Kidney glomerular epithelial cell (primary cell): ENCODE measurements at regions not wholly inside any gene's neighbourhood (a gene's known extent, or its start where the extent isn't known, plus 50 kb on each side); places are given as distances from the start of the nearest gene placed in this dataset.

Source experiments
- DNase-seq: peaks from one replicate; lab custom pipeline; 2025; lab: John Stamatoyannopoulos, UW

DNA sequence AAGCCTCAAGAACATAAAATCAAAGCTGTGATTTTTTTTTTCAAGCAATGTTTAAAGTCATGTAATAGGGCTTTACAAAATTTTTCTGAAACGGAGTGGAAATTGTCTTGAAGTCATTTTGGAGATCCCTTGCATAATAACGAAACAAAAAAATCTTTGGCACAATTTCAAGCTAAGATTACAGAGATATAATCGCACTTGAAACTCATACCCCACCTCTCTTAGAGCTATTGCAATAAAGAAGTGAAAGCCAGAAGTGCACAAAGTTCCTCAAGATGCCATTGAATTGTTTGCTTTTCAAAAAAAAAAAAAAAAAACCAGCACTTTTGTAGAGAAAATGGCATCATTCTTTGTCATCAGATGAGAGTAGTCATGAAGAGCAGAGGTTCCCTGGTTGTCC, 152.3 kb downstream of the PAX3 start:
- no peak for DNase-seq

DNA sequence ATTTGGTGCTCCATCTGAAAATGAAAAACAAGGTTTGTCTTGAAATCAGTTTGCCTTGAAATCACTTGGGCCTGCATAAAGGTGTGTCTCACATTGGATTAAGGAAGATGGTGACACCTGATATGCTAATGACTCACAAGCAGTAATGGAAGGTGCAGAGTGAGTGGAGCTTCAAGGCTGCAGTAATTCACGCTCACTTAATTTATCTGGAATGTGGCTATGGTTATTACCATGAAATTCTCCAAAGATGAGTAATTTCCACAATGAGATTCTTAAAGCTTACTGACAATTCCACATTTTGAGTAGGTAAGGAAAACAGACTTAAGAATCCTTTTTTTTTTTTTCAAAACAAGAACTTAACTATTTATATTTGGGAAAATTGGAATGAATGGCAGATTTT, 156.8 kb downstream of the PAX3 start:
- peak; percentile 91 for DNase-seq

DNA sequence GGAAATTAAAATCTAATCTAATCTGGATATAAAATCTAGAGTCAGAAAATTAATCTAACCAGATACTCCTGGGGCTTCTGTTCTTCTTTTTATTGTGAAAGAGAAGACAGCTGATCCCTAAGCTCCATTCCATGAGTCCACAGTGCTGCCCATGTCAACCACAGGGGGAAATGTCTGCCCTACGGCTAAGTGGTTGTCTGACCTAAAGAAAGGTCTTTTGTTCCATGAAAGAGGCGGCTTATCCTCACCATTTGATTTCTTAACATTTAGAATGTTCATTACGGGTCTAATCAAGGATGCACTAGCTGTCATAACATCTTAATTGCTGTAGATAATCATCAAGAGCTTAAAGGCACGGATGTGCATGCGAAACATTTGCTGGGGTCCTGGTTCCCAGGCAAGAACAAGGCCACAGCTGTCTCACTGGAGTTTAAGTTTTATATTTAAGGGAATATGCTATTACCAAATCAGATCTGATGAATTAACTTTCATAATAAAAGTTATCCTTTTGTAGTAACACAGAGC, 162.6 kb downstream of the PAX3 start:
- no peak for DNase-seq

DNA sequence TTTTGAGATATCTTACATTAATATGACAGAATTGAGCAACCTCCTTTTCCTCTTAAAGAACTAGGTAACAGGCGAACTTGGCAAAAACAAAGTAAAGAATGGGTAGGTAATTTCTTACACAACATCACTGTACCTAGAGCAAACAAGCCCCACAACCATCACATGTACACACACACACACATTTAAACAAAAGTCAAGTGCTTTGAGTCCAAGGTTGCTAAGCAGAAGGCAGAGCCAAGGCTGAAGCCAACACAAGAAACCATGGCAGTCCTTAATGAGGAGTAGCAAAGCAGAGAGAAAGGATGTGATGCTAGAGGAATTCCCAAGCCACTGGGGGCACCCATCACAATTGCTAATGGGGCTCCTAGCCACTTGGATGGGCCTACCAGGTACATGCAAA, 164.1 kb downstream of the PAX3 start:
- no peak for DNase-seq

DNA sequence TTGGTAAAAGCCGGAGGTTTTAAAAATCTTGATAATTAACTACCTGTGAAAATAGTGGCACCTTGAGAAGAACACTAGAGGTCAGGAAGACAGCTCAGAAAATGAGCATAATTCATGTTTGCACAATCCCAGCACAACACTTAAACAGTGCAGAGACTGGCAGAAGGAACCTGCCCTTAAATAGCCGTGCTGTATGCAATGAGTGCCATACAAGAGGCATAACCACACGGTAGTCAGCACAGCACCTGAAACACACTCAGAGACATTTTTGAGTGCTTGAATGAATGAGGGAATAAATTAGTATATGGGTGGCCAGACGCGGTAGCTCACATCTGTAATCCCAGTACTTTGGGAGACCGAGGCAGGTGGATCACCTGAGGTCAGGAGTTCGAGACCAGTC, 164.9 kb downstream of the PAX3 start:
- no peak for DNase-seq

DNA sequence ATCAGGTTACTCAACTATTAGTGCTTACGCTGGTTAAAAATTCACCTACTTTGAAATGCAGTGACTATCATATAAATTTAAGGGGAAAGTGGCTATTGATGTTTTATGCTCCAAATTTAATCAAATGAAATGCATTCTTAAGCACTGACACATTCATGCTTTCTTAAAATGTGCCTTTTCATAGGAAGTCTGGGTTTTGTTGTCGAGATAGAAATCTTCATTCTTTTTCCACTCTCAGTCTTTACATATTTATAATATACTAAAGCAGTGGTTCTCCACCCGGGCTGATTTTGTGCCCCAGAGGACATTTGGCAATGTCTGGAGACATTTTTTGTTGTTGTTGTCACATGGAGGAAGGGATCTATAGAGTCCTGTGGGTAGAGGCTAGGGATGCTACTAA, 167.9 kb downstream of the PAX3 start:
- no peak for DNase-seq

DNA sequence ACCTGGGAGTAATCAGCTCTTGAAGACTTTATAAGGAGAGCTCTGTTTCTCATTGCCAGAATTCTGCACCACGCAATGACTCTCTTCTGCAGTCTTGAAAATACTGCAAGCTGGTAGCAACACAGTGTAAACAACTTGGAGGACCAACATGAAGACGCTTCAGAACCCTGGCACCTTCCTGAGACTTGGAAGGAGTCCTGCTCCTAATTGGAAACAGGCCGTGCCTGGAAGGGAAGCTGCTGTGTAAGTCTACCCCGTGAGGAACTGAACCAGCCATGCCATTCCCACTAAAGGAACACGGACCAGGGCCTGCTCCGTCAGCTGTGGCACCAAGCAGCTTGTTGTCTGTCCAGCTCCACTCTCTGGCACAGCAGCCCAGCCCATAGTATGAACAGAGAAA, 171.1 kb downstream of the PAX3 start:
- DNase-seq: no peak

DNA sequence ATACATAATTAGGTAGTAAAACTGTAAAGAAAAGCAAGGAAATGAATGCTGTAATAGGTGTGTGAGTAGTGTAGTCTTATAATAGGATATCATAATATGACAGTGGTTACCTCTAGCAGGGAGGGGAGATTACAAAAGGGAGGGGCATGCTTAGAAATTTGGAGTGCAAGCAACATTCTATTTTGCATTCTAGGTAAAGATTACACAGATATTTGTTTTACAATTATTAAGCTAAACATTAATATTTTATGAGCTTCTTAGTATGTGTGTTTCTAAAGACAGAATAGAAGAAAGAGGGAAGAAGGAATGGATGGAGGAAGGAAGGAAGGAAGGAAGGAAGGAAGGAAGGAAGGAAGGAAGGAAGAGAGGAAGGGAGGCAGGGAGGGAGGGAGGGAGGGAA, 177.9 kb downstream of the PAX3 start:
- DNase-seq: no peak

DNA sequence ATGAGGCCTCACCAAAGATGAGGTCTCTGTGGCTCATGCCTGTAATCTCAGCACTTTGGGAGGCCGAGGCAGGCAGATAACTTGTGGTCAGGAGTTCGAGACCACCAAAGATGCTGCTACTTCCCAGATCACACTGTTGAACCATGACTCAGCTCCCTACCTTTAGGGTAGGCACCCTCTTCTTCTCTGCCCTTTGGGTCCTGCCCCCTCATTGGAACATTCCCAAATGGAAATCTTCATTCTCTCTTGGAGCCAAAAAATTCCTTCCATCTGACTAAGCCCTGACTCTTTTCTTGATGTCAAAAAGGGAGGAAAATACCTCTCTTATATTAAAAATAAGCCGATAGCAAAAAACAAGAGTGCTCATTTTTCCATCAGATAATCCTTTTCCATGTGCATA, 183.5 kb downstream of the PAX3 start:
- no peak for DNase-seq

DNA sequence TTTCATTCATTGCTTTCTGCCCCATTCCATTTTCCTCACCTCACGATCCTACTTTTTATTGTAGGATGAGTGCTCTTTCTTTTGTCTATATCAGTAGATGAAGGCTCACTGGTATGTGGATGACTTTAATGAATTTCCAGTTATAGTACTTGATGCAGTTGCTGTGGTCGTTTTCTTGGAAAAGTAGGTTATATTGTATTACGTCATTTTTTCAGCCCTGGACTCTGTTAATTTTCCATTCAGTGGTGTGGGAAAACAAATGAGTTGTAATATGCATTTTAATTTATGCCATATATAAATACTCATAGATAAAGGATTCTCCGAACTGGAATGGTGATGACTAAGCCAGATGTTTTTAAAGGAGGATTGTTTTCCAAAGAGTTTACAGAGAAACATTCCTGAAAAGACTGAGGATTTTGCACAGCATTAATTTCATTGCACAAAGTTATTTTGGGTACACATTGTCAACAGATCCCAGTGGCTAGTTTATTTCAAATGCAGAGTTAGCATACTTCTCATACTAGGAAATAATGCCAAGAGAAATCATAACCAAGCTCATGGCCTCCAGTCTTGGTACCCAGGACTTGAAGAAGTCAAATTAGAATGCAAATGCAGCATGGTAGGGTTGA, 189.7 kb downstream of the PAX3 start:
- DNase-seq: no peak

DNA sequence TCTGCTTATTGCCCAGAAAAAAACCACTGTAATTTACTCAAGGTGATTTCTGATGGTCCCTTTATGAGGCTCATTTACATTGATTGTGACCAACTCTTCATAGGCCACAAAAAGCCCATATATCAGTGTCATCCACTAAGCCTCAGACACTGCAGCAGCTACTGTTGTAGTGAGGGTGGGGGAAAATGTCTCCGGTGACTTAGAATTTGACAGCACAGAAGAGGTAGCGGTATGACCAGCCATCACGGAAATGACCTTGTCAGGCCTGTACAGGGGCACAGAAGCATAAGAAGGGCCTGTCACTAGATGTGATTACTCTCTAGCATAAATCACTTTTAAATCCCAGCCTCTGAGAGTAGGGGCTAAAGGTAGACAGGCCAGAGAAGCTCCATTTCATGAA, 190.3 kb downstream of the PAX3 start:
- DNase-seq: no peak

DNA sequence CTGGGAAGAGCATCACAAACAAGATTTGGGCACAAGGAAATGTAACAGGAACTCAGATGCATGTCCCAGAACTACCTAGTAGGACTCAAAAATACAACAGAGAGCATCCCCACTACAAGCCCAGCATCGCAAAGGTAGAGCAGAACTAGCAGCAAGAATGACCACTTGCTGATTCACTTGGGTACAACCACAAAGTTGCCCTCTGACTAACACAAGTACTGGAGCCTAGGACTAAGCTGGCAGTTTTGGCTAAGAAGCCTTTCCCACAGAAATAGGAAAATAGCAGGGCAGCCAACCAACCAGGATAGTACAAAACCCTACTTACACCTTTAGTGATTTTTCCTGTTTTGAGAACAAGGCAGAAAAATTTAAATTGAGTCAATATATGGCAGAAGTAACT, 193.8 kb downstream of the PAX3 start:
- DNase-seq: no peak

DNA sequence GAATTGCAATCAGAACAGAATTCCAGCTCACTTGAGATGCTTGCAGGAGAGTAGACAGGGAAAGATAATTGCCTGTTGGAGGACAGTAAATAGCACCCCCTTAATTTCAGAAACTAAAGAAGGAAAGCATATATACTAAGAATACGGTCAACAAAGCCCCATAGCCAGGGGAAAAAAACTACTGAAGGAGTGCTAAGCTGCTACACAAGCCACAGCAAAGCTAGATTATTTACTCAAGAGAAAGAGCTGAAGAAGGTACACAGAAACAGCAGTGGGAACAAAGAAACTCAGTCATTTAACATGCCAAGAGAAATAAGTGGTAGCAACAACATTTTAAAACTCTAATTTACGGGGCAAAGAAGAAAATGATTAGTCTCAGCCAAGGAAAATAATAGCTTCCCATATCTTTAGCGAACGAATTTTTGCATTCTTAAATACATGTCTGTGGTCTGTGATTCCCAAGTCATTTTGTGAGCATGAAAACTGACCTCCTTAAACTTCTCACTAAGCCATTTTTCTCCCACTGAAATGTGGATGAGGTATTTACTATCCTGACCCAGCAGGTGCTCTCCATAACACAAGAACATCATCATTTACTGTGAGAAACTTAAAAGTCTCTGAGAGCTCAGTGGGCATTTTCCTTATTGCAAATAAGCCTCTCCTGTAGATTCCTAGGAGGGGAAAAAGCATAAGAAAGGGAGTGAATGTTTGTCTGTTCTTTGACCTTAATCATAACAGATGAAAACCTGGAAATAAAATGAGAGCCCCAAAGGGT, 196.0 kb downstream of the PAX3 start:
- DNase-seq: no peak

DNA sequence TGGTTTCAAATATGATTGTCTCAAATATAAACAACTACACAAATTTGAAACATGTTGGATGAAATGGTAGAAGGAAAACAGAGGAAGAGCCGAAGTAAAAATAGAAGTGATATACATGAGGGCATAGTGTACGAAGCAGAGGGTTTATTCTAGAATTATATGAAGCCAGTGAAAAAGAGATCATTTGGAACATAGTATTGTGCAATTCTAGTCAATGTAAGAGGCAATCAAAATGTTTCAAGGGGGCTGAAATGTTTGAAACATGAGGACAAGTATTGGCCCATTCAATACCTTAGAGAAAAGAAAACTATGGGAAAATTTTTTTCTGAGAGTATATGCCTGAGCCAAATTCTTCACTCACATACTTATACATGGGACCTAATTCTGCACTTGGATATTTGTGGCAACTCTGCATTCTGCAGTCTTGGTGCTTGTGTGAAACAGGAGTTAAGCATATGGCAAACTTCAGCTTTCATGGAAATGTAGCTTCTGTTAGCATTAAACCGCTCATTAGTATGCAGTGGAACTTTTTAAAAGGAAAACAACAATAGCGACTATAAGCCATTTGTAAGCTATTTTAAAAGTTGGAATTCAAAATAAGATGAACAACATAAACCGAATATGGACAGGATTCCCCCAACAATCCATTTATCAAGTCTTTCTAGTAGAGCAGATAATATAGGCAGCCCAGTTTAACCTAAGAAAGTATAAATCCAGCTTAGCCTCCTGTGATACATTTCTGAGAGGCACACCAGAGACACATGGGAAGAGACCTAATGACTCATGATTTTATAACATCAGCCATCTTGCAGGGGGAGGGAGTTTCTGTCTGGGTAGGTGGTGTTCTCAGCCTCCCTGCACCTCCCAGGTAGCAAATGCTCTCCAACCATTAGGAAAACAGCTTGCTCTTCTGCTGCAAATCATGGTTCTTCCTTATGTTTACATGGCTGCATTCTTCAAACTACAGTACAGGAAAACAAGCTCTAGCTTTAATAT, 197.8 kb downstream of the PAX3 start:
- DNase-seq: no peak

DNA sequence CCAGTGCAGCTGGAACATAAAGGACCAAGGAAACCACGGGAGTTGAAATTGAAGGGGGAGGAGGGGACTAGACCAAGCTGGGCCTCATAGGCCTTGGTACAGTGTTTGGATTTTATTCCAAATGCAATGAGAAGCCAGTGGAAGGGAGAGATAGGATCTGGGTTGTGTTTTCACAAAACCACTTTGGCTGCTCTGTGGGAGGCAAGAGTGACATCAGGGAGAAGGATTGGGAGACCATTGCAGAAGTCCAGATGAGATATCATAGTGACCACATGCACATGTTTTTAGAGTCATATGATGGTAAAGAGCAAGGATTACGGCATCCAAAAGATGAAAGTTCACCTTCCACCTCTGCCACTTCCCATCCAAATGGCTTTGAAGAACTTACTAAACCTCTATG, 210.2 kb downstream of the PAX3 start:
- no peak for DNase-seq

DNA sequence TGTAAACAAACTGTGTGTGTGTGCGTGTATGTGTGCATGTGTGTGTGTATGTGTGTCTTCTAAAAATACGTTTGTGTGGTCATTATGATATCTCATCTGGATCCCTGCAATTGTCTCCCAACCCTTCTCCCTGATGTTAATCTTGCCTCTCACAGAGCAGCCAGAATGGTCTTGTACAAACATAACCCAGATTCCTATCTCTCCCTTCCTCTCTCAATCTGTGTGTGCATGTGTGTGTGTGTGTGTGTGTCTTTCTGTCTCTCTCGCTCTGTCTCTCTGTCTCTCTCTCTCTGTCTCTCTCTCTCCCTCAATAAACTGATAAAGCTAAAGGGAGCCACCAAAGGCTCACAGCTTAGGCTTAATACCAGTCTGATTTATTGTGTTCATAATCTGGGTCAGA, 210.8 kb downstream of the PAX3 start:
- DNase-seq: no peak

DNA sequence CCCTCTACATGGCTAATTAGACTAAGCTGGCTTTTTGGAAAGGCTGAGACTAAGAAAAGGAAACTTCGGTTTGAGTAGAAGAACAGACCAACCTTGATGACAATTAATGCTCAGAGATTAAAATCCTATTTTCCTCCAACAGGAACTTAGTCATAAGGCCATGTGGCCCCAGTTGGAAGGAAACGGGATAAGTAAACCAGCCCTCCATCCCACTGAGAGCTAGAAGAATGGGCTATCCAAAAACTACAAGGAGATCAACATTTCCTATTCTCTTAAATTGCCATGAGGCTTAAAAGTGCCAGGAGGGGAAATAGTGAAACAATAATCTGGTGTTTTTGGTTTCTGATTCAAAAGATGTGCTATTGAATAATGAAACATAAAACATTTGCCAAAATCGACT, 216.6 kb downstream of the PAX3 start:
- DNase-seq: no peak

DNA sequence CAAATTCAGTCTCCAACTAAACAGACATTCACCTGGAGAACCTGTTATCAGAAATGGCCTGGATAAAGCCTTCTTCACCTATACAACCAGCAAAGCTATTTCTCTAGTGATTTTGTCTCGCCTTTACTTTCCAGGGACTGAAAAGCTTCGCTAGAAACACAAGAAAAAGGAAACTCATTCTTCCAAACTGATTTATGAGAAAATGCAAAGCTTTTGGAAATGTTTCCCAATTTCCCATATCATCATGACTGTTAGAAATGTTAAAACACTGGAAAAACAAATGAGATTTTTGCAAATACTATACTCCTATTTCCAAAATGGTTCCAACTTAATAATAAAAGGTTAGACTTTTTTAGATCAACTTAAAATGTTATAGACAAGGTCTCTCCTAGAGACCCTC, 218.7 kb downstream of the PAX3 start:
- DNase-seq: no peak

DNA sequence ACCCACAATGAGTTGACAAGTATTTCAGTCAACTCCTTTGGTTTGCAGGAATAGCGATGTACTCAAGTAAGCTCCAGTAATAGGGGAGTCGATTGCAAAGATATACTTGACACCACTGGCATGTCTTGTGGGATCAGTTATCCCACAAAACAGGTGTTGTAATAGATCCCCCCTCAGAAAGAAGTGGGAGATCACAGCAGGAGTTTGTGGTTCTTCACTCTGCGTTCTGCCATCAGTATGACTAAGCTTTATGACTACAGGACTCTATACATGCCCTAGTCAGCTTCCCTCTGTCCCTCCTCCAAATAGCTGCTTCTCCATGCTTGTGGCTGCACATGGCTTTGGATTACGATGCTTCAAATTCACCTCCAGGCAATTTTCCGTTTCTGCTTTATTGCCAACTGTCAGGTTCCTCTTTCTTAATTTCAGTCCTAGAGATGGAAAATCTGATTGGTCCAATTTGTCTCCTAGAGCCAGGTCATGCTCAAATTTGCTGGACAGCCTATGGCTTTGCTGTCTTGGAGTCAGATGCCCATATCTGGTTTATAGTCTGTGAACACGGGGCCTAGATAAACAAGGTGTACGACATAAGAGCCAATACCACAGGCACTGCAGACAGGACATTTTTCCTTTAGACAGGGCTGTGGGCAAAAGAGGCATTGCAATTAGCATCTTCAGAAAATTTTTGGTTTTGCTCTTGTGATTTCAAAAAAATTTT, 221.7 kb downstream of the PAX3 start:
- DNase-seq: no peak

DNA sequence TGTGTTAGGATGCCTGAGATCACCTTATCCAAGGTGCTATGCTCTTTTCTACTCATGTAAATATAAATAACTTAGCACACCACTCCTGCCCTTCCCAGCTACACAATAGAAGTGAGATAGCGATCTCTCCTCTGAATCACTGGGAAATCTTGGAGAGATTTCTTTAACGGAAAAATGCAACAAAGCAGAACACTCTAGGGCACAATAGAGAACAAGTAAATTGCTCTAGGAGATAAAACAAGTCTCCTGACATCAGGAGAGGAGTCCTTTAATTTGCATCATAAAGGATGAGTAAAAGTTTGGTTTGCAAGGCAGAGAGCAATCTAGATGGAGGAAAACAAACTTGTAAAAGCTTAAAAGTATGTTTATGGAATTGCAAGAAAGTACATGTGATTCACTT, 224.1 kb downstream of the PAX3 start:
- no peak for DNase-seq

DNA sequence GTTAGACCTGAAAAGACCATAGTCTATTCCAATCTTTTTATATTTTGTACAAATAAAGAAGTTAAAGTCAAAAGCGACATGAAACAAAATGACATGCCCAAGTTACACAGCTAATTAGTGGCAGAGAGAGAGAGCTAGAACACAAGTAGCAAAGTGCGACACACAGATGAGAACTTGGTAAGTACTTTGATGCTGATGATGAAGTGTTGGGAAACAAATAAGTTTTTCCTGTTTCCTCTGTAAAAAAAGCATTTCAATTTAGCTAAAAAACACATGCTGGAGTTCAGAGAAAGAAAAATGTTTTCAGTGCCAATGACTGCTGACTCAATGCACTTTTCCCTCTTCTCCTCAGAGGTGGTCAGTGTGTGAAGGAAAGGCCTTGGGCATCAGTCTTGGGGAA, 226.9 kb downstream of the PAX3 start:
- DNase-seq: no peak

DNA sequence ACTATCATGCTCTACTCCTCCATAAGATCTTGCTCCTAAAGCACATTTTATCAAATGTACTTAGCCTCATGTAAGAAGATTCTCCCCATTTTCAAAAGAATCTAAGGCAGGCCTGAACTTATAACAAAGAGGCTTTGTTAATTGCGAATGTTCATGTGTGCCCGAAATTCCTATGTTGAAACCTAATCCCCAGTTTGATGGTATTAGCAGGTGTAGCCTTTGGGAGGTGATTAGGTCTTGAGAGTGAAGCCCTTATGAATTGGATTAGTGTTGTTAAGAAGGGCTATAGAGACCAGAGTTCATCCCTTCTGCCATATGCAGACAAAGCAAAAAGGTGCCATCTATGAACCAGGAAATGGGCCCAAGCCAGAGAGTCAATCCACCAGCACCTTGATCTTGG, 234.5 kb downstream of the PAX3 start:
- DNase-seq: no peak
